Kidney (tissue), 13 donors: ENCODE measurements at regions not wholly inside any gene's neighbourhood (a gene's known extent, or its start where the extent isn't known, plus 50 kb on each side); places are given as distances from the start of the nearest gene placed in this dataset.

ENCODE experiments used
- DNase-seq, 5 donors: peaks; one replicate each; pipeline ENCODE4 v3.0.0-alpha.2; 2013 to 2020
- FAIRE-seq: peaks from 2 replicates; lab custom pipeline; 2012; peaks lifted over from hg19 to GRCh38; lab: Jason Lieb, UNC
- H3K27ac ChIP-seq, 2 donors: one replicate each; pipeline ENCODE4 v1.7.0; 2013; ENCODE audit warnings: low read depth in 2 of 2, low read length in 2 of 2, inconsistent platforms in 1 of 2
- H3K27me3 ChIP-seq: one replicate; pipeline ENCODE4 v1.7.1; 2013; ENCODE audit warnings: low read length, inconsistent platforms; ENCODE audit not compliant: control insufficient read depth, insufficient read depth
- H3K36me3 ChIP-seq, 3 donors: one replicate each; pipeline versions ENCODE4 v1.7.0 to v1.7.1; 2013; ENCODE audit warnings: low read length in 3 of 3, control low read depth in 1 of 3, inconsistent platforms in 1 of 3; ENCODE audit not compliant: insufficient read depth in 3 of 3, control insufficient read depth in 2 of 3
- H3K4me1 ChIP-seq, 3 donors: one replicate each; pipeline versions ENCODE4 v1.7.0 to v1.7.1; 2013; ENCODE audit warnings: low read length in 3 of 3, inconsistent platforms in 1 of 3, low read depth in 1 of 3; ENCODE audit not compliant: control insufficient read depth in 2 of 3, insufficient read depth in 2 of 3
- H3K4me3 ChIP-seq, 3 donors: one replicate each; pipeline versions ENCODE4 v1.7.0 to v1.8.1; 2013; ENCODE audit warnings: low read length in 3 of 3, control low read depth in 1 of 3, inconsistent platforms in 1 of 3
- H3K9ac ChIP-seq, 3 donors: one replicate each; pipeline versions ENCODE4 v1.7.0 to v1.7.1; 2013; ENCODE audit warnings: low read length in 3 of 3, control low read depth in 1 of 3, inconsistent platforms in 1 of 3
- H3K9me3 ChIP-seq, 3 donors: one replicate each; pipeline versions ENCODE4 v1.7.0 to v1.7.1; 2013; ENCODE audit warnings: low read length in 3 of 3, control low read depth in 1 of 3, inconsistent platforms in 1 of 3; ENCODE audit not compliant: control insufficient read depth in 2 of 3, insufficient read depth in 1 of 3
- CTCF ChIP-seq: IDR thresholded peaks from 3 replicates; pipeline ENCODE4 v1.5.1; 2012; ENCODE audit warnings: mild to moderate bottlenecking, moderate library complexity, borderline replicate concordance; ENCODE audit not compliant: insufficient read depth; ENCODE audit errors: extremely low read depth
- intact Hi-C: fragments of 100-400 bp; cut with DNase I; formaldehyde crosslinking; loops from one replicate; pipeline ENCODE4 v1.11.1; 2022
- donor health status: control.
- donor health status: control.
- donor health status: control.
- donor health status: control.
- donor health status: control.
- donor health status: DM: yes; HTN: yes; CAD: no.
- donor health status: Normal renal cell carcinoma (clear cell type).

DNA sequence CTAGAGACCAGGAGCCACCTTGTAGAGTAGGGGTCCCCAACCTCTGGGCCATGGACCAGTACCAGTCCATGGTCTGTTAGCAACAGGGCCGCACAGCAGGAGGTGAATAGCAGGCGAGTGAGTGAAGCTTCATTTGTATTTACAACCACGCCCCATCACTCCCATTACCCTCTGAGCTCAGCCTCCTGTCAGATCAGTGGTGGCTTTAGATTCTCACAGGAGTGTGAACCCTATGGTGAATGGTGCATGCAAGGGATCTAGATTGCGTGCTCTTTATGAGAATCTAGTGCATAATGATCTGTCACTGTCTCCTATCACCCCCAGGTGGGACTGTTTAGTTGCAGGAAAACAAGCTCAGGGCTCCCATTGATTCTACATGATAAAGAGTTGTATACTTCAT is 303.6 kb downstream of the KCNRG start:
- intact Hi-C loops: no loop called here
- no peak overlapping the region for H3K27ac ChIP-seq
- H3K4me1 ChIP-seq: peaks cover 0 to 4% (median 0%) of the 10 kb centered on the region in 3 donors
- no peaks in the 10 kb centered on the region for H3K36me3 ChIP-seq
- H3K27me3 ChIP-seq: no peaks in the 10 kb centered on the region
- H3K4me3 ChIP-seq: no peak overlapping the region
- DNase-seq (no peak), FAIRE-seq (no peak)
- no peak for TF ChIP-seq CTCF
- H3K9me3 ChIP-seq: no peaks in the 10 kb centered on the region
- H3K9ac ChIP-seq: no peak overlapping the region

DNA sequence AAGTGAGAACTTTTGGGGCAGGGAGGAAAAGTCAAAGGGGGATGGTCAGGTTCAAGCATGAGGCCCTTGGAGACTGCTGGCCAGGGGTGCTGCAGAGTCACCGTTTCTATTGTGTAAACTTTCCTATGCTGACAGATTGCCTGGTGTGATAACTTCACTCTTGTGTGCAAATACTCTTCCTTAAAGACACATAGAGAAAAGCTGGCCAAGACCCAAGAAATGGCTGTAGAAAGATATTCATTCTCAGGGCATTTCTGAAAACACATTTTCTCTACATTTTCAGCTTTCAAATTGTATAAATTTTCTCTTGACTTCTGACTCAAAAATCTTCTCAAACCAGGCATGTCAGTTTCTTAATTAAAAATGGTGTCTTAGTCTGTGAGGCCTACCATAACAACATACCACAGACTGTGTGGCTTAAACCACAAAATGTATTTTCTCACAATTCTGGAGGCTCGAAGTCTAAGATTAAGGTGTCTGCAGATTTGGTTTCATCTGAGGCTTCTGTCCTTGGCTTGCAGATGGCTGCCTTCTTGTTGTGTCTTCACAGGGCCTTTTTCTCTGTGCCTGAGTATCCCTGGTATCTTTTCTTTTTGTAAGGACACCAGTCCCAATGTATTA is 304.5 kb downstream of the KCNRG start:
- peaks cover 0 to 4% (median 0%) of the 10 kb centered on the region in 3 donors for H3K4me1 ChIP-seq
- no peak overlapping the region for H3K4me3 ChIP-seq
- H3K27me3 ChIP-seq: no peaks in the 10 kb centered on the region
- no peak for TF ChIP-seq CTCF
- H3K9me3 ChIP-seq: no peaks in the 10 kb centered on the region
- no peak overlapping the region for H3K27ac ChIP-seq
- intact Hi-C loops: no loop called here
- DNase-seq (no peak), FAIRE-seq (no peak)
- no peaks in the 10 kb centered on the region for H3K36me3 ChIP-seq
- H3K9ac ChIP-seq: no peak overlapping the region

- intact Hi-C loops: no loop called here
- TF ChIP-seq CTCF: no peak
- FAIRE-seq: no peak
- no peaks in the 10 kb centered on the region for H3K9me3 ChIP-seq
- no peak overlapping the region for H3K27ac ChIP-seq
- H3K27me3 ChIP-seq: no peaks in the 10 kb centered on the region
- peaks cover 0 to 4% (median 0%) of the 10 kb centered on the region in 3 donors for H3K4me1 ChIP-seq
- no peak overlapping the region for H3K9ac ChIP-seq
- DNase-seq: no peak
- no peak overlapping the region for H3K4me3 ChIP-seq
- no peaks in the 10 kb centered on the region for H3K36me3 ChIP-seq
Measured at GRCh38 chr13:50320271-50320862, 305.1 kb downstream of the KCNRG start.

DNA sequence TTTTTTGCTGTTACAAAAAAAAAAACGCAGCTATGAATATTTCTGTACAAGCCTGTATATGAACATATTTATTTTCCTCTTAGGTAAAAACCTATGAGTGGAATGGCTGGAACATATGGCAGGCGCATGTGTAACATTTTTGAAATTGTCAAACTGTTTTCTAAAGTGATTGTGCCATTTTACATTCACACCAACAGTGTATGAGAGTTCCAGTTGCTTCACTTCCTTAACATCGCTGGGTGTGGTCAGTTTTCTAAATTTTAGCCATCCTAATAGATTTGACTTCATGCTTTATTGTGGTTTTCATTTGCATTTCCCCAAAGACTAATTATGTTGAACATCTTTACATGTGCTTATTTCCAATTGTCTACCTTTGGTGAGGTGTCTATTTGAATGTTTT is 306.8 kb downstream of the KCNRG start:
- Histone ChIP-seq H3K36me3 (no peaks in the 10 kb centered on the region), H3K9ac (no peak overlapping the region), H3K4me3 (no peak overlapping the region), H3K27ac (no peak overlapping the region), H3K4me1 (peaks cover 0 to 4% (median 0%) of the 10 kb centered on the region in 3 donors), H3K27me3 (no peaks in the 10 kb centered on the region), H3K9me3 (no peaks in the 10 kb centered on the region)
- FAIRE-seq (no peak), DNase-seq (no peak)
- intact Hi-C loops: no loop called here
- TF ChIP-seq CTCF: no peak
